ENCODE measurements at regions not wholly inside any gene's neighbourhood (a gene's known extent, or its start where the extent isn't known, plus 50 kb on each side); places are given as distances from the start of the nearest gene placed in this dataset.

DNA sequence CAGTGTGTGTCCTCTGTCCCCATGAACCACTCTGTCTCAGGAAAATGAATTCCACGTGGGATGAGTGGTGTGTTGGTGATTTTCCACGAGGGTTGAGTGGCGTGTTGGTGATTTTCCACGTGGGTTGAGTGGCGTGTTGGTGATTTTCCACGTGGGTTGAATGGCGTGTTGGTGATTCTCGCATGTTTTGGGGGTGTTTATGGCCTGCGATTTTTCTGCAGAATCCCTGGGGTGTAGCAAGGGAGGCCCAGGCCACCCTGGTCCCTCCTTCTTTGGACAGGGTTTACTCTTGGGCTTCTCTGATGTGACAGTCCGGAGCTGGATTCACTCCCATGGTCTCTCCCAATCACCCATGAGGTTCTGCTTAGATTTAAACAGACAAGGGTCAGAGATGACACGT lies 90.6 kb upstream of the FRMD1 start:
- TF ChIP-seq ELF4 (IDR thresholded peaks at IDR 0.05) (no peak), HDGF (IDR thresholded peaks at IDR 0.05; ENCODE audit: borderline replicate concordance) (no peak), SP1 (IDR thresholded peaks at IDR 0.05) (no peak), ARNT (IDR thresholded peaks at IDR 0.05) (no peak), FOXA1 (IDR thresholded peaks at IDR 0.05) (no peak), LEF1 (IDR thresholded peaks at IDR 0.05; ENCODE audit: borderline replicate concordance) (no peak), FOXM1 (IDR thresholded peaks at IDR 0.05; ENCODE audit: borderline replicate concordance) (no peak), BHLHE40 (IDR thresholded peaks at IDR 0.05; ENCODE audit: borderline replicate concordance) (no peak), CTBP1 (IDR thresholded peaks at IDR 0.05; ENCODE audit: borderline replicate concordance) (no peak), NFRKB (IDR thresholded peaks at IDR 0.05) (no peak), TARDBP (IDR thresholded peaks at IDR 0.05) (no peak), ZNF384 (IDR thresholded peaks at IDR 0.05) (no peak)
- TF ChIP-seq, protein P1, sequence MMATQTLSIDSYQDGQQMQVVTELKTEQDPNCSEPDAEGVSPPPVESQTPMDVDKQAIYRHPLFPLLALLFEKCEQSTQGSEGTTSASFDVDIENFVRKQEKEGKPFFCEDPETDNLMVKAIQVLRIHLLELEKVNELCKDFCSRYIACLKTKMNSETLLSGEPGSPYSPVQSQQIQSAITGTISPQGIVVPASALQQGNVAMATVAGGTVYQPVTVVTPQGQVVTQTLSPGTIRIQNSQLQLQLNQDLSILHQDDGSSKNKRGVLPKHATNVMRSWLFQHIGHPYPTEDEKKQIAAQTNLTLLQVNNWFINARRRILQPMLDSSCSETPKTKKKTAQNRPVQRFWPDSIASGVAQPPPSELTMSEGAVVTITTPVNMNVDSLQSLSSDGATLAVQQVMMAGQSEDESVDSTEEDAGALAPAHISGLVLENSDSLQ (IDR thresholded peaks at IDR 0.05), result no peak
